CD8-positive, alpha-beta memory T cell (primary cell): ENCODE measurements at regions not wholly inside any gene's neighbourhood (a gene's known extent, or its start where the extent isn't known, plus 50 kb on each side); places are given as distances from the start of the nearest gene placed in this dataset.

ENCODE experiments used
- CTCF ChIA-PET: fragments of 350-600 bp; sonication (Branson Sonifier 250); formaldehyde crosslinking; loops from one replicate; lab custom pipeline; 2021; ENCODE audit warnings: antibody characterized with exemption; lab: Charles Lee
- POLR2A ChIA-PET: fragments of 350-600 bp; sonication (Branson Sonifier 250); formaldehyde crosslinking; loops from one replicate; lab custom pipeline; 2021; ENCODE audit warnings: antibody characterized with exemption; lab: Charles Lee
- DNase-seq, 5 donors: peaks; one replicate each; pipeline versions ENCODE4 v3.0.0 to v3.0.0-alpha.2; 2020 to 2022; ENCODE audit warnings: mixed read lengths in 1 of 5
- H3K27ac ChIP-seq: one replicate; pipeline ENCODE4 v1.7.0; 2013; ENCODE audit warnings: low read depth, mild to moderate bottlenecking, low read length, moderate library complexity
- H3K27me3 ChIP-seq: 2 replicates; pipeline ENCODE4 v1.7.0; 2013; ENCODE audit warnings: low read length, mild to moderate bottlenecking; ENCODE audit not compliant: insufficient read depth, poor library complexity, severe bottlenecking
- H3K36me3 ChIP-seq: 2 replicates; pipeline ENCODE4 v1.7.0; 2013; ENCODE audit warnings: mild to moderate bottlenecking, low read length, moderate library complexity; ENCODE audit not compliant: insufficient read depth
- H3K4me1 ChIP-seq: 2 replicates; pipeline ENCODE4 v1.7.0; 2013; ENCODE audit warnings: mild to moderate bottlenecking, low read length, moderate library complexity; ENCODE audit not compliant: insufficient read depth
- H3K4me3 ChIP-seq: 2 replicates; pipeline ENCODE4 v1.7.0; 2013; ENCODE audit warnings: mild to moderate bottlenecking, low read length
- H3K9me3 ChIP-seq: 2 replicates; pipeline ENCODE4 v1.7.0; 2013; ENCODE audit warnings: mild to moderate bottlenecking, low read length
- H3K27ac Mint-ChIP-seq, 8 donors: one replicate each; pipeline ENCODE4 v1.8.0; 2020 to 2021; ENCODE audit warnings: mixed read lengths in 8 of 8, mild to moderate bottlenecking in 6 of 8, inconsistent platforms in 3 of 8, moderate library complexity in 3 of 8
- H3K27me3 Mint-ChIP-seq, 2 donors: one replicate each; pipeline ENCODE4 v1.8.0; 2020 to 2021; ENCODE audit warnings: mixed read lengths in 2 of 2, mild to moderate bottlenecking in 1 of 2, moderate library complexity in 1 of 2
- H3K36me3 Mint-ChIP-seq, 3 donors: one replicate each; pipeline ENCODE4 v1.8.0; 2020 to 2021; ENCODE audit warnings: mixed read lengths in 3 of 3, inconsistent platforms in 1 of 3, mild to moderate bottlenecking in 1 of 3
- H3K4me1 Mint-ChIP-seq, 3 donors: one replicate each; pipeline ENCODE4 v1.8.0; 2020 to 2021; ENCODE audit warnings: mixed read lengths in 3 of 3, inconsistent platforms in 1 of 3, mild to moderate bottlenecking in 1 of 3
- H3K4me3 Mint-ChIP-seq, 7 donors: one replicate each; pipeline ENCODE4 v1.8.0; 2020 to 2021; ENCODE audit warnings: mixed read lengths in 7 of 7, mild to moderate bottlenecking in 6 of 7, moderate library complexity in 4 of 7, inconsistent platforms in 2 of 7
- H3K9me3 Mint-ChIP-seq, 5 donors: one replicate each; pipeline ENCODE4 v1.8.0; 2020 to 2022; ENCODE audit warnings: mixed read lengths in 5 of 5, mild to moderate bottlenecking in 3 of 5, moderate library complexity in 2 of 5, inconsistent platforms in 1 of 5

DNA sequence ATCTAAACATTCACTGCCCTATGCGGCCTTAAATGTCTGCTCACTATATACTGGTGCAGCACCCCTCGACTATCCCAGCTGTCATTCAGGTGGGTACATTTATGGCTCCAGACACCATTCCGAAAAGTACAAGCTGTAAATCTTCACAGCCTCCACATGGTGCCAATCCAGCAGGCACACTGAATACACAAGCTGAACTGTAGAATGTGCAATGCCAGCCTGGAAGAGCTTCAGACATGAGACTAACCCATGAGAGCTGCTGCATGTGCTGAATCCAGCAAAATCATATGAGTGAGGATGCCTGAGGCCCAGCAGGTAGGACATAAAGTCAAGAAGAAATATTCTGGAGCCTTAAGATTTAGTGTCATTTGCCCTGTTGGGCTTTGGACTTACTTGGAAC, 483.8 kb upstream of the GRIA1 start:
- H3K27ac Mint-ChIP-seq = no peak overlapping the region
- H3K36me3 Mint-ChIP-seq = no peaks in the 10 kb centered on the region
- ChIA-PET POLR2A (no interaction called here), CTCF (no interaction called here)
- H3K4me3 Mint-ChIP-seq = no peak overlapping the region
- no peaks in the 10 kb centered on the region for H3K27me3 Mint-ChIP-seq
- Histone ChIP-seq H3K27ac (no peak overlapping the region), H3K4me1 (no peaks in the 10 kb centered on the region), H3K27me3 (no peaks in the 10 kb centered on the region), H3K4me3 (no peak overlapping the region), H3K9me3 (peaks cover 7% of the 10 kb centered on the region), H3K36me3 (no peaks in the 10 kb centered on the region)
- no peak for DNase-seq
- peaks cover 8 to 37% (median 9%) of the 10 kb centered on the region in 5 donors for H3K9me3 Mint-ChIP-seq
- no peaks in the 10 kb centered on the region for H3K4me1 Mint-ChIP-seq

DNA sequence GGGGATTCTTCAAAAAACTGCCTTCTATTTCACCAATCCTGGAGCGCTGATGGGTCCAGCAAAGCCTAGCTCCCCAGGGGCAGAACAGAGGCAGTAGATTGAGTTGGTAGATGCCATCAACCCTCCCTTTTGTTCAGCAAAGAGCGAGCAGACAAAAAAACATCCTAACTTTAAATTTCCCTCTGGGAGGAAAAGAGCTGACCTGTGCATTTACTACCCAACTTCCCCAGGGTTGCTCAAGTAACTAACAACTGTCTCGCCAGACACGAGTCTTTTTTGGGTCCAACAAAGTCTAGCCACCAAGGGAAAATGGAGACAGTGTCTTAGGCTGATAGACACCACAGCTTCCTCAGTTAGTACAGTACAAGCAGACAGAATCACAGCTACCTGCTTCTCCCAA, 476.3 kb upstream of the GRIA1 start:
- H3K36me3 Mint-ChIP-seq = no peaks in the 10 kb centered on the region
- H3K27ac ChIP-seq = no peak overlapping the region
- ChIA-PET POLR2A (no interaction called here), CTCF (no interaction called here)
- peaks cover 11 to 39% (median 16%) of the 10 kb centered on the region in 5 donors for H3K9me3 Mint-ChIP-seq
- H3K4me3 ChIP-seq = no peak overlapping the region
- no peak for DNase-seq
- H3K27ac Mint-ChIP-seq = no peak overlapping the region
- H3K4me1 ChIP-seq = no peaks in the 10 kb centered on the region
- no peaks in the 10 kb centered on the region for H3K27me3 ChIP-seq
- no peak overlapping the region for H3K4me3 Mint-ChIP-seq
- H3K36me3 ChIP-seq = no peaks in the 10 kb centered on the region
- H3K4me1 Mint-ChIP-seq = no peaks in the 10 kb centered on the region
- H3K27me3 Mint-ChIP-seq = peaks cover 0 to 2% of the 10 kb centered on the region in 2 donors
- H3K9me3 ChIP-seq = no peaks in the 10 kb centered on the region

DNA sequence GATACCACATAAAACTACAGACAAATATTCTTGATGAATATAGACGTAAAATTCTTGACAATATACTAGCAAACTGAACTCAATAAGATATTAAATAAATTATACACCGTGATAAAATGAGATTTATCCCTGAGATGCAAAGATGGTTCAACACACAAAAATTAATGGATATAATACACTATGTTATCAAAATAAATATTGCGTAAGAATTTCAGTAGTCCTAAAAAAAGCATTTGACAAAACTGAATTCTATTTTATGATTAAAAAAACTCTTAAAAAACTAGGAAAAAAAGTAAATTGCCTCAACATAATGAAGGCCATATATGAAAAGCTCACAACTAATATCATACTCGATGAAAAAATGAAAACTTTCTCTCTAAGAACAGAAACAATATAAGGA, 472.3 kb upstream of the GRIA1 start:
- Histone ChIP-seq H3K9me3 (no peaks in the 10 kb centered on the region), H3K27me3 (no peaks in the 10 kb centered on the region), H3K4me3 (no peak overlapping the region), H3K4me1 (no peaks in the 10 kb centered on the region), H3K36me3 (no peaks in the 10 kb centered on the region), H3K27ac (no peak overlapping the region)
- DNase-seq = no peak
- no peaks in the 10 kb centered on the region for H3K36me3 Mint-ChIP-seq
- ChIA-PET POLR2A (no interaction called here), CTCF (no interaction called here)
- H3K9me3 Mint-ChIP-seq = peaks cover 21 to 60% (median 30%) of the 10 kb centered on the region in 5 donors
- no peaks in the 10 kb centered on the region for H3K27me3 Mint-ChIP-seq
- no peak overlapping the region for H3K27ac Mint-ChIP-seq
- no peak overlapping the region for H3K4me3 Mint-ChIP-seq
- H3K4me1 Mint-ChIP-seq = no peaks in the 10 kb centered on the region

DNA sequence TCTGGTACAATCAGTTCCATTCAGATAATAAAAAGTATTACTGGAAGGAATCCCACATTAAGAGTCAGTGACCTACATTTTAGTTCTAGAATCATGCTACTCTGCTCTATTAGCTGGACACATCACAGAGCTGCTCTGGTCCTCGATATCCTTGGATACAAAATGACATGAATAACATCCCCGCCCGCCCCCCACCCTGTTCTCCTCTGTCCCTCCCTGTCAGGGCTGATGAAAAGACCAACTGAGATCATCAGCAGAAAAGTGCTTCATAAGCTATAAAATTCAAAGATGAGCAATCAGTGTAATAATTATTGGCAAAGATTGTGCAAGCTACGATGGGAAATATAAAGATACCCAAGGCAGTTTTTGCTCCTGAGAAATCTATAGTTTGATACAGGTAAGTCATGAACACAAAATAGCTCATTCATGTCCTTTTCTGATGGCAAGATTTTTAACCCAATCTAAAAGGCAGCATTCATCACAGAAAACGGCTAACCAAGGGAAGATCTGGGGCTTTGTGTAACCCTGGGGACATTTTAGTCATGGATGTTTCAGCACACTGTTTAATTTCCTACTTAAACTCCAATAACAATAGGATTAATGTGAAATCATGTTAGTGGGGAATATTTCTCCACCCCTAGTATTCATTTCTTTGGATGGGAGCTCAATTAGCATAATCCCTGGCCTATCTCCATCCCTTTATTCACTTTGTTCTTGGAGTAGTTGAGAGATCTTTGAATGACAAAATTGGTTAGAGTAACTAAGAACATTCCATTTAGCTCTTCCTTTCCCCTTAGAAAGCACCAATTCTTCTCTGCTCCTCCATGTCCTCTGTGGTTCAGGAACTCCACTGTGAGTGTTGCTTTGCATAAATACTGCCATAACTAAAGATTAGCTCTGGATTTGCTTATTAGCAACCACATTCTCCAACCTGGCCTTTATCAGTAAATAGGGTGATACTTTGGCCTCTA, 459.4 kb upstream of the GRIA1 start:
- CTCF ChIA-PET = no interaction called here
- no peak overlapping the region for H3K4me3 Mint-ChIP-seq

DNA sequence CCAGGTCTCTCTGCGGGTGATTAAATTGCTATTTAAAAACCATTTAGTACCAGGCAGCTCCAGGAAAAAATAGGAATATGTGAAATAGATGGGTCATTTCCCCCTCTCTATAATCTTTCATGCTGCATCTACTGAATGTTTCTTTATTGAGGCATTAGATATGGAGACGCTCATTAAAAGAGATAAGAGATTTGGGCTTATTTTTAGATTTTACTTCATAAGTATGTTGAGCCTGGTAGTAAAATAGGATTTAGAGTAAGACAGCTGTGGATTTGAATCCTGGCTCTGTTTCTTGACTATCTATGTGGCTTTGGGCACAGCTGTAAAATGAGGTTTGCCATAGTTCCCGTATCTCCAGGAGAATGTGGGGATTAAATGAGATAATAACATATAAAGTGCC, 451.0 kb upstream of the GRIA1 start:
- no peaks in the 10 kb centered on the region for H3K4me1 ChIP-seq
- Mint-ChIP-seq H3K36me3 (no peaks in the 10 kb centered on the region), H3K27me3 (no peaks in the 10 kb centered on the region), H3K9me3 (peaks cover 2 to 13% (median 6%) of the 10 kb centered on the region in 5 donors), H3K4me1 (no peaks in the 10 kb centered on the region), H3K27ac (no peak overlapping the region), H3K4me3 (no peak overlapping the region)
- H3K27ac ChIP-seq = no peak overlapping the region
- H3K9me3 ChIP-seq = no peaks in the 10 kb centered on the region
- POLR2A ChIA-PET = no interaction called here
- CTCF ChIA-PET = no interaction called here
- H3K27me3 ChIP-seq = no peaks in the 10 kb centered on the region
- DNase-seq = no peak
- no peaks in the 10 kb centered on the region for H3K36me3 ChIP-seq
- no peak overlapping the region for H3K4me3 ChIP-seq

More for the DNA sequence above, 459.4 kb upstream of the GRIA1 start:
- Mint-ChIP-seq H3K36me3 (no peaks in the 10 kb centered on the region), H3K27ac (no peak overlapping the region), H3K27me3 (no peaks in the 10 kb centered on the region), H3K9me3 (peaks cover 0 to 9% (median 2%) of the 10 kb centered on the region in 5 donors), H3K4me1 (no peaks in the 10 kb centered on the region)
- DNase-seq = no peak
- H3K4me3 ChIP-seq = no peak overlapping the region
- H3K9me3 ChIP-seq = no peaks in the 10 kb centered on the region
- H3K4me1 ChIP-seq = no peaks in the 10 kb centered on the region
- H3K27me3 ChIP-seq = no peaks in the 10 kb centered on the region
- no peak overlapping the region for H3K27ac ChIP-seq
- H3K36me3 ChIP-seq = no peaks in the 10 kb centered on the region
- POLR2A ChIA-PET = no interaction called here

DNA sequence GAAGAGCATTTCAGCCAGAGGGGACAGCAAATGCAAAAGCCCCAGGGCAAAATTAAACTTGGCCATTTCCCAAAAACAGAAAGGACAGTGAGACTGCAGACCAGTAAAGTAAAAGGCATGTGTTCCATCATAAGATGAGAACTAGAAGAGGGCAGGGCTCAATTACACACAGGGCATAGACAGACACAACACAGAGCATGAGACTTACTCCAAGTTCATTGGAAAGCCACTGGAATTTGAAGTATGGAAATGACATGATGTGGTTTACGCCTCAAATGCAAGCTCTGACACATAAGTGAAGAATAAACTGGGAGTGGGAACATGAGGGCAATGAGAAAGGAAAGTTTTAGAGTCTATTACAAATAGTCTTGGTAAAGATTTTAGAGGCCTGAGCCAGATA, 446.6 kb upstream of the GRIA1 start:
- H3K27me3 Mint-ChIP-seq = no peaks in the 10 kb centered on the region
- no peak overlapping the region for H3K4me3 Mint-ChIP-seq
- no peaks in the 10 kb centered on the region for H3K4me1 Mint-ChIP-seq
- no peaks in the 10 kb centered on the region for H3K36me3 Mint-ChIP-seq
- H3K27ac Mint-ChIP-seq = no peak overlapping the region
- Histone ChIP-seq H3K9me3 (no peaks in the 10 kb centered on the region), H3K27me3 (no peaks in the 10 kb centered on the region), H3K36me3 (no peaks in the 10 kb centered on the region), H3K4me1 (no peaks in the 10 kb centered on the region), H3K27ac (no peak overlapping the region), H3K4me3 (no peak overlapping the region)
- DNase-seq = no peak
- ChIA-PET CTCF (no interaction called here), POLR2A (no interaction called here)
- peaks cover 2 to 13% (median 7%) of the 10 kb centered on the region in 5 donors for H3K9me3 Mint-ChIP-seq

DNA sequence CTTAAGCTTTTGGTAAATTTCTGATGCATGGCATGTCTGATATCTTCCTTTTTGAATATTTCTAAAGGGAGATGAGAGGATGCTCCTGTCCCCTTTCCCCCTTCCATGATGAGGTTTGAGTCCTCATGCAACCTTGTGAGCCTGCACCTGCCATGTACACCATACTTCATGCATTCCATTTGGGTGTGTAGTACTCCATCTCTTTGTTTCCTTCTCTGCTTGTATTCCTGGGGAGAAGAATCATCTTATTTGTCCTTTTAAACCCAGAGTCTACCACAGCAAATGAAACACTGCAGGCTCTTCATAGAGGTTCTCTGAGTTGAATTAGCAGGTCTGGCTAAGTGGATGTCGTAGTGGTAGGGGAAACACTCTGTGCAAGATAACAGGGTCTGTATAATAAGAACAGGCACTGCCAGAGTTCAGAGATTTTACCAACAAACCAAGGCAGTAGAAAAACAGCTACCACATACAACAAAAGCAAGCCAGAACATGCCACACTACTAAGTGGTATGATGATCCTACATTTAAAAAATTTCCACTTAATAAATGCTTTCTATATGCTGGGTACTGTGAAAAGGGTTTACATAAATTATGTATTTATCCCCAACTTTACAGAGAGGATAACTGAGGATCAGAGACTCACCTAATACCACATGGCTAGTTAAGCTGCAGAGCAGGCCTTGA, 439.8 kb upstream of the GRIA1 start:
- no peak overlapping the region for H3K27ac Mint-ChIP-seq
- no peaks in the 10 kb centered on the region for H3K36me3 ChIP-seq

DNA sequence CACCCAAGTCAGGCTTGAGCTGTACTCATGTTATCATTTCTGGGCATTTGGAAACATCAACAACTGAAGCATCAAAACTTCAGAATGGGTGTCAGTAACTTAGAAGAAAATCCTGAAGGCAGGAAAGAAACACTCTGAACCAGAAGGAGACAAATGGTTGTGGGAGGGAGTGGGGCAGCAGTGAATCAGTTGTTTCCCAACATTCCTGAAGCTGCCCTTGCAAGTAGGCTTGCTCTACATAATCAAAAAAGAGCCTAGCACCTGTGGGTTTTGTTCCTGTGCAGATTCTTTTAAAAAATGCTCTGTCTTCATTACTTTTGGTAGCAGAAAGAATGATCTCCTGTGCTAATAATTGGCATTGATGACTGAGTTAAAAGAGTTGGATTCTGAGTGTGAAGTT, 424.2 kb upstream of the GRIA1 start:
- no peaks in the 10 kb centered on the region for H3K36me3 Mint-ChIP-seq
- DNase-seq = no peak

More for the DNA sequence above, 439.8 kb upstream of the GRIA1 start:
- no peaks in the 10 kb centered on the region for H3K4me1 ChIP-seq
- peaks cover 0 to 2% of the 10 kb centered on the region in 2 donors for H3K27me3 Mint-ChIP-seq
- no peaks in the 10 kb centered on the region for H3K36me3 Mint-ChIP-seq
- no peak overlapping the region for H3K4me3 ChIP-seq
- no peaks in the 10 kb centered on the region for H3K9me3 ChIP-seq
- ChIA-PET POLR2A (no interaction called here), CTCF (no interaction called here)
- no peaks in the 10 kb centered on the region for H3K27me3 ChIP-seq
- DNase-seq = no peak
- H3K9me3 Mint-ChIP-seq = peaks cover 0 to 6% (median 0%) of the 10 kb centered on the region in 5 donors
- no peak overlapping the region for H3K4me3 Mint-ChIP-seq
- no peaks in the 10 kb centered on the region for H3K4me1 Mint-ChIP-seq
- no peak overlapping the region for H3K27ac ChIP-seq

More for the DNA sequence above, 424.2 kb upstream of the GRIA1 start:
- Mint-ChIP-seq H3K27ac (no peak overlapping the region), H3K27me3 (no peaks in the 10 kb centered on the region), H3K4me3 (no peak overlapping the region), H3K9me3 (peaks cover 0 to 12% (median 6%) of the 10 kb centered on the region in 5 donors), H3K4me1 (no peaks in the 10 kb centered on the region)
- H3K27ac ChIP-seq = no peak overlapping the region
- no peaks in the 10 kb centered on the region for H3K27me3 ChIP-seq
- no peak overlapping the region for H3K4me3 ChIP-seq
- ChIA-PET POLR2A (no interaction called here), CTCF (no interaction called here)
- H3K36me3 ChIP-seq = no peaks in the 10 kb centered on the region
- no peaks in the 10 kb centered on the region for H3K4me1 ChIP-seq
- no peaks in the 10 kb centered on the region for H3K9me3 ChIP-seq
